ENCODE measurements at regions not wholly inside any gene's neighbourhood (a gene's known extent, or its start where the extent isn't known, plus 50 kb on each side); places are given as distances from the start of the nearest gene placed in this dataset.

- H4K20me1 ChIP-seq (ENCODE audit: control insufficient read depth, insufficient read depth, insufficient read length), result no peaks in the 10 kb centered on the region
- H3K4me1 ChIP-seq (ENCODE audit: insufficient read depth, low read length), result peaks cover 6% of the 10 kb centered on the region; the same call in 1 of the 2 replicates
- Mint-ChIP-seq H3K27me3 (ENCODE audit: low read depth) (no peaks in the 10 kb centered on the region), H3K36me3 (ENCODE audit: insufficient read depth in 1 of 3, low read depth in 3 of 3) (no peaks in the 10 kb centered on the region), H3K9me3 (no peaks in the 10 kb centered on the region), H3K4me3 (no peak overlapping the region), H3K4me1 (peaks cover 19 to 20% of the 10 kb centered on the region in 2 experiments), H3K27ac (no peak overlapping the region)
- no peaks in the 10 kb centered on the region for H3K27me3 ChIP-seq (ENCODE audit: insufficient read depth, low read length)
- no peak overlapping the region for H3K18ac ChIP-seq (ENCODE audit: insufficient read length, low read depth, low read length)
- H2BK15ac ChIP-seq (ENCODE audit: low read depth, low read length), result no peak overlapping the region
- DNase-seq, result peak; percentile 77
- H4K5ac ChIP-seq (ENCODE audit: insufficient read length, low read depth, low read length), result no peak overlapping the region
- H3K14ac ChIP-seq (ENCODE audit: insufficient read depth, low read length), result no peak overlapping the region
- no peak overlapping the region for H2AK5ac ChIP-seq (ENCODE audit: insufficient read length, low read length)
- H2BK20ac ChIP-seq (ENCODE audit: low read depth, low read length, poor library complexity, severe bottlenecking), result no peak overlapping the region
- no peak overlapping the region for H3K56ac ChIP-seq (ENCODE audit: insufficient read length, low read depth, low read length)
- no peak overlapping the region for H4K91ac ChIP-seq (ENCODE audit: insufficient read length, low read depth, low read length)
- no peak overlapping the region for H3K4ac ChIP-seq (ENCODE audit: low read depth, low read length)
- H4K8ac ChIP-seq (replicated peaks; ENCODE audit: insufficient read length, low read depth, low read length), result no peak overlapping the region
- no peak overlapping the region for H3K9ac ChIP-seq (ENCODE audit: extremely low read depth, insufficient read length, low read length)
- H2BK120ac ChIP-seq (ENCODE audit: low read depth, low read length, poor library complexity, severe bottlenecking), result no peak overlapping the region
- H3K27ac ChIP-seq (ENCODE audit: insufficient read length, low read depth, low read length), result no peak overlapping the region
- H3K23me2 ChIP-seq (ENCODE audit: insufficient read length, low read depth, low read length, poor library complexity, severe bottlenecking), result no peaks in the 10 kb centered on the region
- no peak overlapping the region for H3K23ac ChIP-seq (ENCODE audit: insufficient read length, low read depth, low read length)
- H3K4me2 ChIP-seq (ENCODE audit: insufficient read depth, insufficient read length, low read length), result no peak overlapping the region
- no peak overlapping the region for H2BK5ac ChIP-seq (ENCODE audit: insufficient read length, low read length)
- peak; percentile 83 for TF ChIP-seq CTCF (conservative IDR thresholded peaks at IDR 0.05)
- H3K79me1 ChIP-seq (ENCODE audit: insufficient read depth, low read depth, low read length, poor library complexity, severe bottlenecking), result no peaks in the 10 kb centered on the region
- H2AFZ ChIP-seq (ENCODE audit: low read length), result no peak overlapping the region
- no CpG with 5 or more reads among the region's 6 CpGs for WGBS (ENCODE audit: extremely low coverage, insufficient read length, low lambda C conversion rate)
- H2BK12ac ChIP-seq (ENCODE audit: insufficient read length, low read depth, low read length), result no peak overlapping the region
- no peaks in the 10 kb centered on the region for H3K79me2 ChIP-seq (ENCODE audit: insufficient read depth, low read length)
- H3T11ph ChIP-seq (ENCODE audit: low read length), result no peak overlapping the region
- no peaks in the 10 kb centered on the region for H3K9me3 ChIP-seq (ENCODE audit: control insufficient read depth, low read depth, low read length)
Observed at GRCh38 chr2:17309741-17310339, 208.4 kb downstream of the RAD51AP2 start.

All from H9 (cell line).